DND-41 (cell line): ENCODE measurements at regions not wholly inside any gene's neighbourhood (a gene's known extent, or its start where the extent isn't known, plus 50 kb on each side); places are given as distances from the start of the nearest gene placed in this dataset.
"Not testable (repeated sequence)": the region's sequence is repeated elsewhere in the genome, so short reads cannot be mapped to it uniquely, and the experiment has no call there.

Experiments used
- CTCF ChIP-seq: IDR thresholded peaks from 2 replicates; pipeline ENCODE4 v1.5.1; 2012; ENCODE audit warnings: borderline replicate concordance, low read length, moderate library complexity, mild to moderate bottlenecking; ENCODE audit not compliant: poor library complexity, severe bottlenecking; ENCODE audit errors: extremely low read depth
- EZH2 ChIP-seq: IDR thresholded peaks from 3 replicates; pipeline ENCODE4 v1.6.1; 2012; ENCODE audit warnings: borderline replicate concordance, low read depth, mild to moderate bottlenecking, moderate library complexity, low read length, inconsistent platforms; ENCODE audit not compliant: severe bottlenecking

DNA sequence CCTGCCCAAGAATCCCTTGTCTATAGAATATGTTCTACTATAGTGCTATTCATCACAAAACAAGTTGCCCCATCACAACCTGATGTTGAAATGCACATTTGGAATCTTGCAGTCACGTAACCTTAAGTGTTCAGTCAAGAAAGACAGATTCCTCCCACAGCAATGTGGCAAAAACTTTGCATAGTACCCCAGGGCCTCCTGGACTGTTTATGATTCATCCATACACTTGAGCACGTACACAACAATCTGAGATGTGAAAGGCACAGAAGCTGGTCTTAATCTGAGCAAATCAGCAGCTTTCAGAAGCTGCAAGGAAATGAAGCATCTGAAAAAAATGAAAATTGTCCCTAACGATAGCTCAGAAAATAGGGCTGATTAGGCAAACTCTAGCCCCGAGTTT lies 240.2 kb upstream of the HSFY1 start:
- not testable (repeated sequence) for TF ChIP-seq CTCF, EZH2
